Esophagus muscularis mucosa (tissue), 4 donors: ENCODE measurements at regions not wholly inside any gene's neighbourhood (a gene's known extent, or its start where the extent isn't known, plus 50 kb on each side); places are given as distances from the start of the nearest gene placed in this dataset.

Experiments used
- DNase-seq: peaks from one replicate; pipeline ENCODE4 v3.0.0-alpha.2; 2017; ENCODE audit errors: extremely low spot score
- H3K27ac ChIP-seq, 4 donors: fragments of 200-600 bp; sonication (generic); replicated peaks in 1 of 4; 1 replicate in 3 of 4; 2 replicates in 1 of 4; pipeline ENCODE4 v1.5.1; 2016 to 2019; ENCODE audit warnings: mild to moderate bottlenecking in 1 of 4
- H3K27me3 ChIP-seq, 4 donors: fragments of 200-600 bp; sonication (generic); one replicate each; pipeline versions ENCODE4 v1.5.1 to v1.6.0; 2016 to 2019
- H3K36me3 ChIP-seq, 4 donors: fragments of 200-600 bp; sonication (generic); one replicate each; pipeline ENCODE4 v1.5.1; 2016 to 2019
- H3K4me1 ChIP-seq, 4 donors: fragments of 200-600 bp; sonication (generic); one replicate each; pipeline ENCODE4 v1.5.1; 2016 to 2019
- H3K4me3 ChIP-seq, 4 donors: fragments of 200-600 bp; sonication (generic); 1 replicate in 2 of 4; 2 replicates in 2 of 4; pipeline ENCODE4 v1.5.1; 2016 to 2019; ENCODE audit warnings: mild to moderate bottlenecking in 4 of 4, moderate library complexity in 1 of 4
- H3K9me3 ChIP-seq, 4 donors: fragments of 200-600 bp; sonication (generic); 1 replicate in 3 of 4; 2 replicates in 1 of 4; pipeline ENCODE4 v1.5.1; 2016 to 2019
- EP300 ChIP-seq: sonication (generic); formaldehyde crosslinking; IDR thresholded peaks from one replicate; pipeline ENCODE4 v1.6.1; 2017; ENCODE audit warnings: antibody characterized with exemption
- POLR2A ChIP-seq: fragments of 450-650 bp; IDR thresholded peaks from one replicate; pipeline ENCODE4 v1.6.1; 2017; ENCODE audit warnings: antibody characterized with exemption, moderate library complexity, mild to moderate bottlenecking, low read depth
- POLR2AphosphoS5 ChIP-seq, 2 donors: sonication (generic); formaldehyde crosslinking; IDR thresholded peaks; one replicate each; pipeline ENCODE4 v1.6.1; 2017; ENCODE audit warnings: antibody characterized with exemption in 2 of 2
- WGBS: methylation state at CpG from one replicate; pipeline ENCODE4 v1.1.5; 2018; 5-methylcytosine and 5-hydroxymethylcytosine counted together
- intact Hi-C: fragments of 100-400 bp; cut with DNase I; formaldehyde crosslinking; loops from one replicate; pipeline ENCODE4 v1.15.1; 2023
- TF ChIP-seq, protein P1 (sequence below), 3 experiments: fragments of 200-600 bp in 2 of 3; fragments of 450-650 bp in 1 of 3; sonication (generic) in 2 of 3; IDR thresholded peaks; one replicate each; pipeline ENCODE4 v1.5.1; 2017 to 2019; ENCODE audit warnings: antibody characterized with exemption in 3 of 3, mild to moderate bottlenecking in 2 of 3, moderate library complexity in 1 of 3

DNA sequence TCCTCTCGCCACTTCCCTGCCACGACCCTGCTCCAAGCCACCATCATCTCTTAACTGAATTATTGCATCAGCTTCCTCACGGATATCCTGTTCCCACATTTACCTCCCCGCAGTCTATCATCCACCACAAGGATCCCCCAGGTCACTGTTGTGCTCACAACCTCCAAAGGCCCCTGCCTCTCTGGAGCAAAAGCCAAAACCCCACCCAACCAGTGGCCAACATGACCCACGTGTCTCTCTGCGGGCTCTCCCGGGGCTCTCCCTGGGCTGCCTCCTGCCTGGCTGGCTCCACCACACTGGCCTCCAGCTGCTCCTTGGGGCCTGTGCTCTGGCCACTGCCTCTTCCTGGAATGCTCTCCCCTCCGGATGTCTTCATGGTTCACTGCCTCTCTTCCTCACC is 809.3 kb downstream of the UQCRFS1 start:
- H3K27me3 ChIP-seq = peaks cover 0 to 72% (median 0%) of the 10 kb centered on the region in 4 donors
- TF ChIP-seq EP300 = no peak
- TF ChIP-seq, protein P1, sequence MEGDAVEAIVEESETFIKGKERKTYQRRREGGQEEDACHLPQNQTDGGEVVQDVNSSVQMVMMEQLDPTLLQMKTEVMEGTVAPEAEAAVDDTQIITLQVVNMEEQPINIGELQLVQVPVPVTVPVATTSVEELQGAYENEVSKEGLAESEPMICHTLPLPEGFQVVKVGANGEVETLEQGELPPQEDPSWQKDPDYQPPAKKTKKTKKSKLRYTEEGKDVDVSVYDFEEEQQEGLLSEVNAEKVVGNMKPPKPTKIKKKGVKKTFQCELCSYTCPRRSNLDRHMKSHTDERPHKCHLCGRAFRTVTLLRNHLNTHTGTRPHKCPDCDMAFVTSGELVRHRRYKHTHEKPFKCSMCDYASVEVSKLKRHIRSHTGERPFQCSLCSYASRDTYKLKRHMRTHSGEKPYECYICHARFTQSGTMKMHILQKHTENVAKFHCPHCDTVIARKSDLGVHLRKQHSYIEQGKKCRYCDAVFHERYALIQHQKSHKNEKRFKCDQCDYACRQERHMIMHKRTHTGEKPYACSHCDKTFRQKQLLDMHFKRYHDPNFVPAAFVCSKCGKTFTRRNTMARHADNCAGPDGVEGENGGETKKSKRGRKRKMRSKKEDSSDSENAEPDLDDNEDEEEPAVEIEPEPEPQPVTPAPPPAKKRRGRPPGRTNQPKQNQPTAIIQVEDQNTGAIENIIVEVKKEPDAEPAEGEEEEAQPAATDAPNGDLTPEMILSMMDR (IDR thresholded peaks at IDR 0.05) = no peak
- no peak for TF ChIP-seq POLR2AphosphoS5 (IDR thresholded peaks at IDR 0.05)
- no peak for TF ChIP-seq POLR2A
- intact Hi-C loops = no loop called here

DNA sequence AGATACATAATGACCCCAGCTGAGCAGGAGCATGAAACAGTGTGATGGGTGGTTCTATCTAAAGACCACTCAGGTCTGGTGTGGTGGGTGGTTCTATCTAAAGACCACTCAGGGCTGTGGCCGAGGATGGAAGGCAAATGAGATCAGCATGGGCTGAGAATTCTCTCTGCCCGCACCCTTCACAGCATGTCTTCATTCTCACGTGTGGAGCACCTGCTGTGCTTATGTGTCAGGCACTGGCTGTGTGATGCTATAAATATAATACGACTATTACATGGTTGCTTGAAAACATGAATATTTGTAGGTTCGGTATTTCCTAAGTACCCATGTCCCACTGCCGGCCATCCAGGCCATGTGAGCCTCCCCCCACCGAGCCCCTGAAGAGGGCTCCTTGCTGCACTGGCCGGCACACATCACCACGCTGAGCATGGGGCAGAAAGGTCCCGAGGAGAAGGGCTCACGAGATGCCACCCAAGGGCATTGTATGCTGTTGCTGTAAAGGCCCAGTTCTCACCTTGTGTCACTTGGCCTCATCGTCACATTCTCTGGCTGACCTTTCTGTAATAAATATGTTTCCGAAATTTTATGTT is 810.2 kb downstream of the UQCRFS1 start:
- intact Hi-C loops = no loop called here
- H3K36me3 ChIP-seq = no peaks in the 10 kb centered on the region
- DNase-seq = no peak
- H3K4me3 ChIP-seq = no peak overlapping the region
- no peak for TF ChIP-seq EP300
- TF ChIP-seq POLR2AphosphoS5 (IDR thresholded peaks at IDR 0.05) = no peak
- no peak for TF ChIP-seq POLR2A
- TF ChIP-seq, protein P1 (IDR thresholded peaks at IDR 0.05) = no peak
- H3K27me3 ChIP-seq = peaks cover 0 to 68% (median 0%) of the 10 kb centered on the region in 4 donors
- H3K4me1 ChIP-seq = no peaks in the 10 kb centered on the region
- H3K9me3 ChIP-seq = no peaks in the 10 kb centered on the region
- 67% methylated on average over 13 of the region's 13 CpGs for WGBS
- no peak overlapping the region for H3K27ac ChIP-seq

More for the DNA sequence above, 809.3 kb downstream of the UQCRFS1 start:
- Histone ChIP-seq H3K4me1 (no peaks in the 10 kb centered on the region), H3K36me3 (no peaks in the 10 kb centered on the region), H3K4me3 (no peak overlapping the region), H3K9me3 (no peaks in the 10 kb centered on the region), H3K27ac (no peak overlapping the region)
- DNase-seq = no peak
- WGBS = 55% methylated on average over 8 of the region's 8 CpGs

DNA sequence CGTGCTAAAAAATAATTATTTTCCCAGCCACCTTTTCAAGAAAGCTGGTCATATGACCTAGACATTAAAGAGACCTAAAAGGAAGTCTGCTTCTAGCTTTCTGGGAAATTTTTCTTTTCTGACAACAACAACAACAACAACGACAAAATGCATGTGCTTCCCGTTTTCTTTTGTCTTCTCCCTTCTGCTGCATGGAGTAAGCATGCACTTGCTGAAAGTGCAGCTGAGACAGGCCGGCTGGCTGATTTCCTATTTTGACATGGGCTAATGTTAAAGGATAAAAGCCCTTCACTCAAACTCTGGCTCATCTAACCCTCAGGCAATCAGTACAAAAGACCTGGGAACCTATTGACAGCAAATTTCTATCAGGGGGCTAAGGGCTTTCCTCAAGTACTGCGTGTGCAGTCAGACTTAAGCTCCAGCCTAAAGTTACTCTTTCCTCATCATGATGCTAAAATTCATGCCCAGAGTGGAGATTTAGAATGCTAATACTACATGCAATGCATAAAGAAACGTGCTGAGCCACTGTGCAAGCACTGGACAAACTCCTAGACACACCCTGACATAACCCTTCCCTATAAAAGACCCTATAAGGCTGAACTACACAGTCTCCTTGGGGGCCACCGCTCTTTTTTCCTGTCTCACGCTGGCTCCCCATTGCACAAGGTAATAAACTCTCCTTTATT is 811.1 kb downstream of the UQCRFS1 start:
- no peaks in the 10 kb centered on the region for H3K36me3 ChIP-seq
- no peaks in the 10 kb centered on the region for H3K9me3 ChIP-seq
- no peak overlapping the region for H3K4me3 ChIP-seq
- no peak for DNase-seq
- TF ChIP-seq POLR2A (no peak), EP300 (no peak)
- no peak overlapping the region for H3K27ac ChIP-seq
- intact Hi-C loops = no loop called here
- no peaks in the 10 kb centered on the region for H3K4me1 ChIP-seq
- 37% methylated on average over 8 of the region's 8 CpGs for WGBS
- H3K27me3 ChIP-seq = peaks cover 0 to 67% (median 0%) of the 10 kb centered on the region in 4 donors

DNA sequence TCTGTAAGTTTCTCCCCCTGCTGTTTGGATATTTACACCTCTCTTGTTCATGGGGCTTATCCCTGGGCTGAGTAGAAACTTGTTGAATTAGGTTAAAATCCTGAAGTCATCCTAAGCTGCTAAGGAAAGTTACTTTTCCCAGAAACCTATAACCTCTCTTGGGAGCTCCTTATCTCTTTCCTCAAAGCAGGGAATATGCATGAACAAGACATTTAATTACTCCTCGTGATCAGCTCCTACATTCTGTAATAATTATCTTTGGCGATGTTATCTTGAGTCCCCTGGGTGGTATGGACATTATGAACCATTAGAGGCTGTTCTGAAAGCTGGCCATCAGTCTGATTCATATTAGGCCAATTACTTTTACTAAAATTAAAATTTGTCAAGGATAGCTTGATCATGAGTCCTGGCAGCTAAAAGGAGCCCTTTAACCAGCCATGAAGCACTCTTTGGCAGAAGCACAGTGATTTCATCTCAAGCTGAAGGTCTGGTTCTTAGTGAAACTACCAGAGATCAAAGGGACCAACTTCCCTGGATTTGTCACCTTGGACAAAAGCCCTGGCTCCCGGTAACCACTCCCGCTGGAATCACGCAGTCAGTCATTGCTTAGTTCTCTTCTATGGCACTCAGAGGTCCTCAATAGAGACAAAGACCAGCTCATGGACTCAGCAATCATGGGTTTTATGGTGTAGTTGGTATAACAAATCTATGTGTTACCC is 811.8 kb downstream of the UQCRFS1 start:
- intact Hi-C loops = no loop called here
- H3K27ac ChIP-seq = no peak overlapping the region
- no peaks in the 10 kb centered on the region for H3K36me3 ChIP-seq
- no peaks in the 10 kb centered on the region for H3K4me1 ChIP-seq
- H3K27me3 ChIP-seq = peaks cover 0 to 67% (median 0%) of the 10 kb centered on the region in 4 donors
- WGBS = 51% methylated on average over 5 of the region's 5 CpGs
- H3K4me3 ChIP-seq = no peak overlapping the region
- DNase-seq = no peak
- TF ChIP-seq EP300 (no peak), POLR2AphosphoS5 (IDR thresholded peaks at IDR 0.05) (no peak), POLR2A (no peak)
- TF ChIP-seq, protein P1 (IDR thresholded peaks at IDR 0.05) = no peak
- H3K9me3 ChIP-seq = no peaks in the 10 kb centered on the region

DNA sequence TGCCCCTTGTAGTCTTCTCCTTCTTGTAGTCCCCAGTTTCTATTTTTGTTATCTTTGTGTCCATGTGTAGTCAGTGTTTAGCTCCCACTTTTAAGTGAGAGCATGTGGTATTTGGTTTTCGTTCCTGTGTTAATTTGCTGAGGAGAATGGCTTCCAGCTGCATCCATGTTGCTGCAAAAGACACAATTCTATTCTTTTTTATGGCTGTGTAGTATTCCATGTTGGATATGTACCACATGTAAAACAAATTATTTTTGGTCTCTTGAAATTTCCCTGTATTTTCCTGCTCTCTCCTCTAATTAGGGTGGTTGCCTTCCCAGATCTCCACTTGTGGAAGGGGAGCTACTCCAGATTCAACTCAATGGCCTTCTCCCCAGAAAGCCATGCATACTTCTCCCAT is 813.8 kb downstream of the UQCRFS1 start:
- intact Hi-C loops = no loop called here
- Histone ChIP-seq H3K9me3 (no peaks in the 10 kb centered on the region), H3K27ac (no peak overlapping the region), H3K27me3 (peaks cover 0 to 52% (median 0%) of the 10 kb centered on the region in 4 donors), H3K36me3 (no peaks in the 10 kb centered on the region), H3K4me1 (no peaks in the 10 kb centered on the region), H3K4me3 (no peak overlapping the region)
- DNase-seq = no peak
- WGBS = 83% methylated on average over 1 of the region's 1 CpG
- TF ChIP-seq POLR2AphosphoS5 (IDR thresholded peaks at IDR 0.05) = no peak
- no peak for TF ChIP-seq EP300
- TF ChIP-seq, protein P1 (IDR thresholded peaks at IDR 0.05) = no peak
- TF ChIP-seq POLR2A = no peak
